SK-N-SH (cell line): ENCODE measurements at regions not wholly inside any gene's neighbourhood (a gene's known extent, or its start where the extent isn't known, plus 50 kb on each side); places are given as distances from the start of the nearest gene placed in this dataset.

Experiments used
- CTCF ChIA-PET: fragments of 300-600, 350-600 bp; formaldehyde crosslinking; extraction: SDS; loops from one replicate; lab custom pipeline; 2021; lab: Yijun Ruan, JAX
- POLR2A ChIA-PET: fragments of 350-600 bp; sonication (Branson Sonifier 250); formaldehyde crosslinking; extraction: SDS; loops from one replicate; lab custom pipeline; 2020; ENCODE audit warnings: antibody characterized with exemption, inconsistent platforms; lab: Yijun Ruan, JAX
- DNase-seq: peaks from one replicate; pipeline ENCODE4 v3.0.0; 2012
- H2AFZ ChIP-seq: fragments of 200-600 bp; sonication (generic); 2 replicates; pipeline ENCODE4 v1.8.1; 2016; ENCODE audit warnings: antibody characterized with exemption, mild to moderate bottlenecking, low read depth
- H3F3A ChIP-seq: fragments of 200-600 bp; sonication (generic); replicated peaks from 2 replicates; pipeline ENCODE3; 2016; ENCODE audit warnings: antibody characterized with exemption, mild to moderate bottlenecking; ENCODE audit not compliant: insufficient read depth
- H3K27ac ChIP-seq, 2 experiments: fragments of 200-500 bp in 1 of 2; fragments of 200-600 bp in 1 of 2; sonication (Bioruptor generic) in 1 of 2; sonication (generic), shearing (Covaris generic) in 1 of 2; 2 replicates each; pipeline versions ENCODE4 v1.5.1 to v1.6.1; 2014 to 2016; ENCODE audit warnings: low read depth in 2 of 2, inconsistent platforms in 1 of 2, low read length in 1 of 2, mild to moderate bottlenecking in 1 of 2, mixed read lengths in 1 of 2
- H3K27me3 ChIP-seq: fragments of 200-600 bp; sonication (generic), shearing (Covaris generic); 2 replicates; pipeline ENCODE4 v1.6.1; 2016; ENCODE audit warnings: mixed run types; ENCODE audit not compliant: insufficient read depth
- H3K36me3 ChIP-seq, 2 experiments: fragments of 200-500 bp in 1 of 2; fragments of 200-600 bp in 1 of 2; sonication (Bioruptor generic) in 1 of 2; sonication (generic) in 1 of 2; replicated peaks in 1 of 2; 2 replicates each; pipeline versions ENCODE3 to v1.5.1; 2014 to 2016; ENCODE audit warnings: low read length in 1 of 2, mild to moderate bottlenecking in 1 of 2; ENCODE audit not compliant: insufficient read depth in 2 of 2, control insufficient read depth in 1 of 2
- H3K4me1 ChIP-seq, 2 experiments: fragments of 200-500 bp in 1 of 2; fragments of 200-600 bp in 1 of 2; sonication (Bioruptor generic) in 1 of 2; sonication (generic), shearing (Covaris generic) in 1 of 2; 2 replicates each; pipeline versions ENCODE4 v1.5.1 to v1.6.1; 2014 to 2016; ENCODE audit warnings: low read depth in 1 of 2, low read length in 1 of 2, mixed run types in 1 of 2; ENCODE audit not compliant: insufficient read depth in 2 of 2, control insufficient read depth in 1 of 2
- H3K4me2 ChIP-seq: fragments of 200-600 bp; sonication (generic), shearing (Covaris generic); 2 replicates; pipeline ENCODE4 v1.6.1; 2017; ENCODE audit warnings: mixed run types
- H3K4me3 ChIP-seq, 2 experiments: fragments of 200-500 bp in 1 of 2; fragments of 200-600 bp in 1 of 2; sonication (Bioruptor generic) in 1 of 2; sonication (generic), shearing (Covaris generic) in 1 of 2; 2 replicates each; pipeline versions ENCODE4 v1.5.1 to v1.8.1; 2014 to 2016; ENCODE audit warnings: low read depth in 2 of 2, inconsistent platforms in 1 of 2, low read length in 1 of 2, mild to moderate bottlenecking in 1 of 2, mixed read lengths in 1 of 2, moderate library complexity in 1 of 2
- H3K79me2 ChIP-seq: fragments of 200-600 bp; sonication (generic); 2 replicates; pipeline ENCODE4 v1.8.1; 2017; ENCODE audit warnings: mild to moderate bottlenecking; ENCODE audit not compliant: insufficient read depth
- H3K9ac ChIP-seq: fragments of 200-600 bp; sonication (generic); 2 replicates; pipeline ENCODE4 v1.6.1; 2017; ENCODE audit warnings: mixed run types
- H3K9me2 ChIP-seq: fragments of 200-600 bp; sonication (generic); 2 replicates; pipeline ENCODE4 v1.6.1; 2017; ENCODE audit warnings: mixed run types
- H3K9me3 ChIP-seq: fragments of 200-600 bp; sonication (generic); 2 replicates; pipeline ENCODE4 v1.6.1; 2017; ENCODE audit warnings: mixed run types, mild to moderate bottlenecking, moderate library complexity
- H4K20me1 ChIP-seq: fragments of 200-600 bp; sonication (generic); 2 replicates; pipeline ENCODE4 v1.6.1; 2017; ENCODE audit warnings: mild to moderate bottlenecking, mixed run types; ENCODE audit not compliant: insufficient read depth
- ELF1 ChIP-seq: IDR thresholded peaks from 2 replicates; pipeline ENCODE4 v1.4.0; 2012
- FOSL2 ChIP-seq: IDR thresholded peaks from 2 replicates; pipeline ENCODE4 v1.4.0; 2012; ENCODE audit warnings: low read depth, mild to moderate bottlenecking, moderate library complexity, borderline replicate concordance
- FOXM1 ChIP-seq: IDR thresholded peaks from 2 replicates; pipeline ENCODE4 v1.4.0; 2012; ENCODE audit warnings: low read depth, mild to moderate bottlenecking
- GATA2 ChIP-seq: sonication (generic); formaldehyde crosslinking; IDR thresholded peaks from 2 replicates; pipeline ENCODE4 v1.5.0; 2020; ENCODE audit warnings: mild to moderate bottlenecking, missing genetic modification reagents
- MAX ChIP-seq: IDR thresholded peaks from 2 replicates; pipeline ENCODE4 v1.4.0; 2012; ENCODE audit warnings: low read depth
- MEF2A ChIP-seq: IDR thresholded peaks from 2 replicates; pipeline ENCODE4 v1.4.0; 2012; ENCODE audit warnings: low read depth, borderline replicate concordance
- MXI1 ChIP-seq: IDR thresholded peaks from 2 replicates; pipeline ENCODE4 v1.6.1; 2012; ENCODE audit warnings: mild to moderate bottlenecking, low read depth, low read length, improper control_type of control experiment
- NFIC ChIP-seq: IDR thresholded peaks from 2 replicates; pipeline ENCODE4 v1.4.0; 2012; ENCODE audit warnings: borderline replicate concordance
- NRF1 ChIP-seq: IDR thresholded peaks from 2 replicates; pipeline ENCODE4 v1.6.1; 2012; ENCODE audit warnings: low read depth, mild to moderate bottlenecking, low read length
- PBX3 ChIP-seq: IDR thresholded peaks from 2 replicates; pipeline ENCODE4; 2012
- RAD21 ChIP-seq: IDR thresholded peaks from 2 replicates; pipeline ENCODE4 v1.6.1; 2012; ENCODE audit warnings: mild to moderate bottlenecking, low read length
- REST ChIP-seq: IDR thresholded peaks from 2 replicates; pipeline ENCODE4 v1.6.1; 2012; ENCODE audit warnings: mild to moderate bottlenecking, low read depth, low read length, moderate library complexity
- RXRA ChIP-seq: IDR thresholded peaks from 2 replicates; pipeline ENCODE4 v1.4.0; 2012; ENCODE audit warnings: low read depth, mild to moderate bottlenecking, borderline replicate concordance
- SMC3 ChIP-seq: IDR thresholded peaks from 2 replicates; pipeline ENCODE4 v1.6.1; 2012; ENCODE audit warnings: low read depth, low read length, improper control_type of control experiment
- TEAD4 ChIP-seq: IDR thresholded peaks from 2 replicates; pipeline ENCODE4 v1.4.0; 2012; ENCODE audit warnings: mild to moderate bottlenecking, borderline replicate concordance; ENCODE audit not compliant: insufficient read depth
- USF1 ChIP-seq: IDR thresholded peaks from 2 replicates; pipeline ENCODE4 v1.4.0; 2012; ENCODE audit warnings: low read depth, borderline replicate concordance
- YY1 ChIP-seq: IDR thresholded peaks from 2 replicates; pipeline ENCODE4 v1.4.0; 2012; ENCODE audit warnings: low read depth, mild to moderate bottlenecking
- WGBS: methylation state at CpG from one replicate; pipeline ENCODE4 v1.1.6; 2017; ENCODE audit warnings: low lambda C conversion rate; 5-methylcytosine and 5-hydroxymethylcytosine counted together

GRCh38 chr18:72444111-72444797 is 99.9 kb downstream of the CBLN2 start:
- Histone ChIP-seq H3K4me1 (no peaks in the 10 kb centered on the region; a peak in 1 of 4 replicates), H3K36me3 (no peaks in the 10 kb centered on the region)

GRCh38 chr18:72436401-72436800 is 107.7 kb downstream of the CBLN2 start:
- ChIA-PET POLR2A (no interaction called here), CTCF (no interaction called here)
- Histone ChIP-seq H3K9me2 (0 out of 2 replicates have a peak, but pooled peaks cover 3% of the 10 kb centered on the region), H3K79me2 (no peaks in the 10 kb centered on the region), H4K20me1 (no peaks in the 10 kb centered on the region), H3K4me2 (no peak overlapping the region), H3K27me3 (no peaks in the 10 kb centered on the region), H3K27ac (no peak overlapping the region), H3K9me3 (no peaks in the 10 kb centered on the region), H3F3A (no peaks in the 10 kb centered on the region), H3K36me3 (no peaks in the 10 kb centered on the region), H2AFZ (no peak overlapping the region), H3K4me3 (no peak overlapping the region), H3K9ac (no peak overlapping the region), H3K4me1 (no peaks in the 10 kb centered on the region; a peak in 1 of 4 replicates)
- TF ChIP-seq FOSL2 = no peak
- no peak for TF ChIP-seq TEAD4
- TF ChIP-seq REST = no peak
- TF ChIP-seq NFIC = no peak
- no peak for TF ChIP-seq MEF2A
- no peak for TF ChIP-seq NRF1
- no peak for TF ChIP-seq SMC3
- TF ChIP-seq YY1 = no peak
- TF ChIP-seq MXI1 = no peak
- no peak for TF ChIP-seq GATA2 (CRISPR knock-in tag)
- TF ChIP-seq FOXM1 = no peak
- no peak for TF ChIP-seq RAD21
- TF ChIP-seq RXRA = no peak
- TF ChIP-seq MAX = no peak
- no peak for TF ChIP-seq USF1
- TF ChIP-seq PBX3 = no peak
- DNase-seq = no peak
- WGBS = 62% methylated on average over 3 of the region's 3 CpGs

More at GRCh38 chr18:72444111-72444797, 99.9 kb downstream of the CBLN2 start:
- H3K9ac ChIP-seq = no peak overlapping the region
- ChIA-PET CTCF (no interaction called here), POLR2A (no interaction called here)
- DNase-seq = no peak
- H4K20me1 ChIP-seq = no peaks in the 10 kb centered on the region
- H3K9me3 ChIP-seq = no peaks in the 10 kb centered on the region
- H3K4me3 ChIP-seq = no peak overlapping the region
- no peaks in the 10 kb centered on the region for H3K79me2 ChIP-seq
- H3K27me3 ChIP-seq = no peaks in the 10 kb centered on the region
- no peak overlapping the region for H3K4me2 ChIP-seq
- TF ChIP-seq ELF1 = no peak
- no peaks in the 10 kb centered on the region for H3K9me2 ChIP-seq
- H2AFZ ChIP-seq = no peak overlapping the region
- no peaks in the 10 kb centered on the region for H3F3A ChIP-seq
- WGBS = 67% methylated on average over 7 of the region's 7 CpGs
- no peak overlapping the region for H3K27ac ChIP-seq
